Activated CD4-positive, alpha-beta T cell treated with anti-CD3 and anti-CD28 coated beads, Interleukin-2, amount 50 U/mL, for 24 hours (primary cell): ENCODE measurements at regions not wholly inside any gene's neighbourhood (a gene's known extent, or its start where the extent isn't known, plus 50 kb on each side); places are given as distances from the start of the nearest gene placed in this dataset.

Experiments
- DNase-seq, 2 donors: peaks; one replicate each; pipeline ENCODE4 v3.0.0-alpha.2; 2020; ENCODE audit warnings: low read depth in 1 of 2, low spot score in 1 of 2

GRCh38 chr9:113701774-113702755 is 174.0 kb upstream of the ZNF618 start:
- DNase-seq: no peak

- no peak for DNase-seq
These were observed 170.7 kb upstream of the ZNF618 start for GRCh38 chr9:113705306-113705927.

GRCh38 chr9:113705928-113706519 is 170.1 kb upstream of the ZNF618 start:
- no peak for DNase-seq

- DNase-seq: no peak
These were observed 168.0 kb upstream of the ZNF618 start for GRCh38 chr9:113707953-113708695.

- no peak for DNase-seq
These were observed 167.0 kb upstream of the ZNF618 start for GRCh38 chr9:113708821-113709713.

GRCh38 chr9:113709721-113710120 is 166.4 kb upstream of the ZNF618 start:
- no peak for DNase-seq

GRCh38 chr9:113711251-113711650 is 164.9 kb upstream of the ZNF618 start:
- no peak for DNase-seq

- DNase-seq: no peak
These were observed 164.1 kb upstream of the ZNF618 start for GRCh38 chr9:113712053-113712452.

- no peak for DNase-seq
These were observed 161.0 kb upstream of the ZNF618 start for GRCh38 chr9:113715086-113715485.

GRCh38 chr9:113719919-113720318 is 156.2 kb upstream of the ZNF618 start:
- DNase-seq: no peak

GRCh38 chr9:113720495-113720894 is 155.6 kb upstream of the ZNF618 start:
- no peak for DNase-seq

GRCh38 chr9:113721856-113722255 is 154.3 kb upstream of the ZNF618 start:
- DNase-seq: no peak

- no peak for DNase-seq
These were observed 151.9 kb upstream of the ZNF618 start for GRCh38 chr9:113724202-113724601.

GRCh38 chr9:113728989-113729388 is 147.1 kb upstream of the ZNF618 start:
- no peak for DNase-seq

GRCh38 chr9:113734826-113735225 is 141.3 kb upstream of the ZNF618 start:
- DNase-seq: no peak

GRCh38 chr9:113737517-113738271 is 138.4 kb upstream of the ZNF618 start:
- peak in 1 of 2 donors; percentile 4 for DNase-seq

GRCh38 chr9:113738496-113738892 is 137.6 kb upstream of the ZNF618 start:
- no peak for DNase-seq

- DNase-seq: no peak
These were observed 137.1 kb upstream of the ZNF618 start for GRCh38 chr9:113738893-113739604.
